Effector memory CD8-positive, alpha-beta T cell (primary cell): ENCODE measurements at regions not wholly inside any gene's neighbourhood (a gene's known extent, or its start where the extent isn't known, plus 50 kb on each side); places are given as distances from the start of the nearest gene placed in this dataset.
A peak's percentile ranks its signal among the peaks of the same experiment; 100 is the strongest.

ENCODE experiments used
- ATAC-seq: fragments of 150-1000 bp; cut with Tn5 transposase; replicated peaks from 2 replicates; pipeline ENCODE4 v1.10.0; 2021; ENCODE audit warnings: mild to moderate bottlenecking, moderate library complexity
- DNase-seq, 3 experiments: peaks; one replicate each; pipeline ENCODE4 v3.0.0; 2021
- H3K27ac Mint-ChIP-seq, 2 donors: one replicate each; pipeline ENCODE4 v1.8.0; 2022; ENCODE audit warnings: mild to moderate bottlenecking in 2 of 2, mixed read lengths in 2 of 2, moderate library complexity in 2 of 2
- H3K27me3 Mint-ChIP-seq, 2 donors: one replicate each; pipeline ENCODE4 v1.8.0; 2022; ENCODE audit warnings: mixed read lengths in 2 of 2
- H3K36me3 Mint-ChIP-seq: one replicate; pipeline ENCODE4 v1.8.0; 2022; ENCODE audit warnings: mild to moderate bottlenecking, moderate library complexity, mixed read lengths; ENCODE audit not compliant: insufficient read depth
- H3K4me1 Mint-ChIP-seq, 2 donors: one replicate each; pipeline ENCODE4 v1.8.0; 2022; ENCODE audit warnings: low read depth in 2 of 2, mixed read lengths in 2 of 2
- H3K4me3 Mint-ChIP-seq, 2 donors: one replicate each; pipeline ENCODE4 v1.8.0; 2022; ENCODE audit warnings: mild to moderate bottlenecking in 2 of 2, mixed read lengths in 2 of 2, moderate library complexity in 2 of 2
- H3K9me3 Mint-ChIP-seq, 2 donors: one replicate each; pipeline ENCODE4 v1.8.0; 2022; ENCODE audit warnings: mixed read lengths in 2 of 2

GRCh38 chr3:40989141-40990061 lies 209.9 kb upstream of the CTNNB1 start:
- Mint-ChIP-seq H3K27me3 (peaks cover 29 to 40% of the 10 kb centered on the region in 2 donors), H3K4me1 (no peaks in the 10 kb centered on the region), H3K9me3 (no peaks in the 10 kb centered on the region), H3K4me3 (no peak overlapping the region), H3K36me3 (no peaks in the 10 kb centered on the region), H3K27ac (no peak overlapping the region)
- DNase-seq (no peak), ATAC-seq (no peak)

GRCh38 chr3:40990062-40990456 lies 209.2 kb upstream of the CTNNB1 start:
- Mint-ChIP-seq H3K27ac (no peak overlapping the region), H3K27me3 (peaks cover 29 to 37% of the 10 kb centered on the region in 2 donors), H3K4me3 (no peak overlapping the region), H3K4me1 (no peaks in the 10 kb centered on the region), H3K36me3 (no peaks in the 10 kb centered on the region), H3K9me3 (no peaks in the 10 kb centered on the region)
- ATAC-seq (no peak), DNase-seq (no peak)

- H3K4me1 Mint-ChIP-seq, result no peaks in the 10 kb centered on the region
- H3K27ac Mint-ChIP-seq, result no peak overlapping the region
- H3K9me3 Mint-ChIP-seq, result no peaks in the 10 kb centered on the region
- H3K27me3 Mint-ChIP-seq, result peaks cover 37 to 39% of the 10 kb centered on the region in 2 donors
- no peak overlapping the region for H3K4me3 Mint-ChIP-seq
- DNase-seq (no peak), ATAC-seq (no peak)
- H3K36me3 Mint-ChIP-seq, result no peaks in the 10 kb centered on the region
Measured at GRCh38 chr3:40992023-40992422, 207.3 kb upstream of the CTNNB1 start.

GRCh38 chr3:40994611-40995010 lies 204.7 kb upstream of the CTNNB1 start:
- no peaks in the 10 kb centered on the region for H3K36me3 Mint-ChIP-seq
- H3K4me1 Mint-ChIP-seq, result no peaks in the 10 kb centered on the region
- no peaks in the 10 kb centered on the region for H3K9me3 Mint-ChIP-seq
- no peak overlapping the region for H3K4me3 Mint-ChIP-seq
- ATAC-seq (no peak), DNase-seq (no peak)
- no peak overlapping the region for H3K27ac Mint-ChIP-seq
- peaks cover 32 to 38% of the 10 kb centered on the region in 2 donors for H3K27me3 Mint-ChIP-seq

- no peaks in the 10 kb centered on the region for H3K4me1 Mint-ChIP-seq
- H3K9me3 Mint-ChIP-seq, result no peaks in the 10 kb centered on the region
Measured at GRCh38 chr3:40995271-40995670, 204.0 kb upstream of the CTNNB1 start.

GRCh38 chr3:40996382-40996781 lies 202.9 kb upstream of the CTNNB1 start:
- Mint-ChIP-seq H3K9me3 (no peaks in the 10 kb centered on the region), H3K27ac (no peak overlapping the region), H3K4me3 (no peak overlapping the region), H3K4me1 (no peaks in the 10 kb centered on the region), H3K36me3 (no peaks in the 10 kb centered on the region), H3K27me3 (peaks cover 33 to 35% of the 10 kb centered on the region in 2 donors)
- DNase-seq (no peak), ATAC-seq (no peak)

More at GRCh38 chr3:40995271-40995670, 204.0 kb upstream of the CTNNB1 start:
- no peak overlapping the region for H3K4me3 Mint-ChIP-seq
- no peak for ATAC-seq
- no peak for DNase-seq
- H3K27ac Mint-ChIP-seq, result no peak overlapping the region
- H3K36me3 Mint-ChIP-seq, result no peaks in the 10 kb centered on the region
- H3K27me3 Mint-ChIP-seq, result peaks cover 33 to 35% of the 10 kb centered on the region in 2 donors

- DNase-seq (no peak), ATAC-seq (no peak)
- no peaks in the 10 kb centered on the region for H3K9me3 Mint-ChIP-seq
- H3K36me3 Mint-ChIP-seq, result no peaks in the 10 kb centered on the region
- no peak overlapping the region for H3K4me3 Mint-ChIP-seq
- H3K27me3 Mint-ChIP-seq, result peaks cover 34 to 35% of the 10 kb centered on the region in 2 donors
- no peak overlapping the region for H3K27ac Mint-ChIP-seq
- no peaks in the 10 kb centered on the region for H3K4me1 Mint-ChIP-seq
Measured at GRCh38 chr3:40996827-40997710, 202.2 kb upstream of the CTNNB1 start.

GRCh38 chr3:40997711-40998519 lies 201.4 kb upstream of the CTNNB1 start:
- Mint-ChIP-seq H3K27ac (no peak overlapping the region), H3K4me3 (no peak overlapping the region), H3K9me3 (no peaks in the 10 kb centered on the region)

GRCh38 chr3:40999682-41000081 lies 199.6 kb upstream of the CTNNB1 start:
- no peaks in the 10 kb centered on the region for H3K36me3 Mint-ChIP-seq
- H3K27me3 Mint-ChIP-seq, result peaks cover 25 to 35% of the 10 kb centered on the region in 2 donors
- DNase-seq, result no peak
- ATAC-seq, result no peak
- H3K27ac Mint-ChIP-seq, result no peak overlapping the region
- H3K9me3 Mint-ChIP-seq, result no peaks in the 10 kb centered on the region
- no peak overlapping the region for H3K4me3 Mint-ChIP-seq
- no peaks in the 10 kb centered on the region for H3K4me1 Mint-ChIP-seq

More at GRCh38 chr3:40997711-40998519, 201.4 kb upstream of the CTNNB1 start:
- Mint-ChIP-seq H3K36me3 (no peaks in the 10 kb centered on the region), H3K4me1 (no peaks in the 10 kb centered on the region), H3K27me3 (peaks cover 35 to 38% of the 10 kb centered on the region in 2 donors)
- ATAC-seq (no peak), DNase-seq (no peak)

- DNase-seq (no peak), ATAC-seq (no peak)
- H3K27me3 Mint-ChIP-seq, result peaks cover 25 to 34% of the 10 kb centered on the region in 2 donors
- H3K36me3 Mint-ChIP-seq, result no peaks in the 10 kb centered on the region
- H3K27ac Mint-ChIP-seq, result no peak overlapping the region
- H3K4me3 Mint-ChIP-seq, result no peak overlapping the region
- H3K4me1 Mint-ChIP-seq, result no peaks in the 10 kb centered on the region
- H3K9me3 Mint-ChIP-seq, result no peaks in the 10 kb centered on the region
Measured at GRCh38 chr3:41000471-41000870, 198.8 kb upstream of the CTNNB1 start.

GRCh38 chr3:41001556-41001955 lies 197.7 kb upstream of the CTNNB1 start:
- ATAC-seq (no peak), DNase-seq (no peak)
- Mint-ChIP-seq H3K27ac (no peak overlapping the region), H3K4me3 (no peak overlapping the region), H3K4me1 (no peaks in the 10 kb centered on the region), H3K9me3 (no peaks in the 10 kb centered on the region), H3K36me3 (no peaks in the 10 kb centered on the region), H3K27me3 (peaks cover 20 to 28% of the 10 kb centered on the region in 2 donors)

GRCh38 chr3:41002104-41002503 lies 197.2 kb upstream of the CTNNB1 start:
- ATAC-seq, result no peak
- Mint-ChIP-seq H3K27me3 (peaks cover 19 to 25% of the 10 kb centered on the region in 2 donors), H3K27ac (peak overlapping the region in 1 of 2 donors; percentile 70), H3K4me3 (no peak overlapping the region), H3K36me3 (no peaks in the 10 kb centered on the region), H3K9me3 (no peaks in the 10 kb centered on the region), H3K4me1 (no peaks in the 10 kb centered on the region)
- no peak for DNase-seq

- no peak for DNase-seq
- Mint-ChIP-seq H3K36me3 (no peaks in the 10 kb centered on the region), H3K27ac (no peak overlapping the region), H3K4me3 (no peak overlapping the region), H3K27me3 (peaks cover 15 to 24% of the 10 kb centered on the region in 2 donors), H3K4me1 (no peaks in the 10 kb centered on the region), H3K9me3 (peaks cover 2 to 8% of the 10 kb centered on the region in 2 donors)
- ATAC-seq, result no peak
Measured at GRCh38 chr3:41007399-41007798, 191.9 kb upstream of the CTNNB1 start.
